ENCODE measurements at regions not wholly inside any gene's neighbourhood (a gene's known extent, or its start where the extent isn't known, plus 50 kb on each side); places are given as distances from the start of the nearest gene placed in this dataset.

DNA sequence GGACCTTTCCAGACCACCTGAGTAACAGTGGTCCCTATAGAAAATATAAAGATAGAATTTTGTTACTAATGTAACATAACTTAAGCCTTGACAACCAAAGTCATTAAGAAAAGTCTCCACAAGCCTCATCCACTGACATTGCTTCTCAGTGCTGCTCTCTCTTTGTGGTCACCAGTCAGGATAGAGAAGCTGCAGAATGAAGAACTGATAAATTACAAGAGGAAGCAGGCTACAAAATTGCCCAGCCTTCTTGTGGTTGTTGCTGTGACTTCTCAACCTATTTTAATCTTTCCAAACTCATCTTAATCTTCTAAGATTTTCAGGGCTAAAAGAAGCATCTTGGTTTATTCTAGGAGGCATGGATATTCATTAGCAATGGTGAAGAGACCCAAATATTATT, 343.8 kb downstream of the MZT1 start:
- DNase-seq (ENCODE audit: low read depth in 2 of 2, low spot score in 1 of 2) = no peak

DNA sequence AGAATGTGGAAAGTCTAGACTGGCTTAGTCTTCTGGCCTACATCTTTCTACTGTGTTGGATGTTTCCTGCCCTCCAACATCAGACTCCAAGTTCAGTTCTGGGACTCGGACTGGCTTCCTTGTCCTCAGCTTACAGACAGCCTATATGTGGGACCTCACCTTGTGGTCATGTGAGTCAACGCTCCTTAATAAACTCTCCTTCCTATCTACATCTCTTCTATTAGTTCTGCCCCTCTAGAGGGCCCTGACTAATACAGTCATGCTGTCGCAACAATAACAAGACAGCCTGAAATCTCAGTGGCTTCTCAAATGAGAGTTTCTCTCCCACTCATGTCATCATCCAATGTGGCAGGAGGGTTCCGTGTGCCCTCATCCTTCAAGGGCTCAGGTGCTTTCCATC, 347.8 kb downstream of the MZT1 start:
- no peak for DNase-seq (ENCODE audit: low read depth in 2 of 2, low spot score in 1 of 2)

DNA sequence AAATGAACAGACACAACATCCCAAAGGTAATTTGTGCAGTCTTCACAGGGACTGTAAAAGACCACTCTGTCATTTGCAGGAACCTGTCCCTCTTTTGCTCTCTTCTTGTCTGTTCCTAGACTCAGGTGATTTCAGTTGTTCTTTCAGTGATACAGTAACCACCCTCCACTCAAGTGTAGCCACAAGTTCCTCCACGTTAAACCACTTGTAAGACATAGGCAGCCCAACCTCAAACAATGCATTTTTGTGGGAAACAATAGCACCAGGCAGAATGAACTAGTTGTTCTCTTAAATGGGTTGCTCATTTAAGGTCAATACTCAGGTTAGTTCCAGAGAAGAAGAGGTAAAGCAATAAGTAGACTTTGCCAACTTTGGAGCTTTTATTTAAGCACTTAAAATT, 359.4 kb downstream of the MZT1 start:
- DNase-seq (ENCODE audit: low read depth in 2 of 2, low spot score in 1 of 2) = no peak

DNA sequence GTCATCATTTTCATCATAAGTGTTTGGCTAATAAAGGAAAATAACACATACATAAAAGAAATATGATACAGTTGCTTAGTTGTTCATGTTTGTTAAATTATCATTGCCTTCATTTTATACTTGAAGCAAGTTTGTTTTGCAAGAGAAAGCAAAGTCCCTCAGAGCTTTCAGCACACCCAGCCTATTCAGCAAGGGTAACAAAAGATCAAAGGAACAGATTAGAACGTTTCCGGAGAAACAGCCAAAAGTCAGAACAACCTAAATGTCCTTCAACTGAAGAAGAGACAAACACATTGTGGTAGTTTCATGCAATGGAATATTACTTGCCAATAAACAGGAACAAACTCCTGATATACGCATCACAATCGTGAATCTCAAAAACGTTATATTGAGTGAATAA, 380.7 kb downstream of the MZT1 start:
- no peak for DNase-seq (ENCODE audit: low read depth in 2 of 2, low spot score in 1 of 2)

DNA sequence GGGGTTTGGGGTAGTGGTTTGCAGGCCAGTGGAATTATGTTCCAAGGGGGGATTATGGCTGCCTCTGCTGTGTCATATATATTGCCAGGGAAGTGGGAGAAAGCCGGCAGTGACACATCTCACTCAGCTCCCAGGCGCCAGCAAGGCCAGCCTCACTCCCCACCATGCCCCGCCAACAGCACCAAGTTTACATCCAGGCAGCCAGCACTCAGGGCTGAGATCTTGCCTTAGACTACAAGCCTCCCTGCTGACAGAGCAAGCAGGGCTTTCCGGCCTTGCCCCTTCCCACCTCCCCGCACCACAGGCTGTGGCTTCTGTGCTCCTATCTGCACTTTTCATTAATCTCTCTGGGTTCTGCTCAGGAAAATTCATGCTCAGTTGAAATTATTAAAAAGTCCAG, 385.1 kb downstream of the MZT1 start:
- no peak for DNase-seq (ENCODE audit: low read depth in 2 of 2, low spot score in 1 of 2)

DNA sequence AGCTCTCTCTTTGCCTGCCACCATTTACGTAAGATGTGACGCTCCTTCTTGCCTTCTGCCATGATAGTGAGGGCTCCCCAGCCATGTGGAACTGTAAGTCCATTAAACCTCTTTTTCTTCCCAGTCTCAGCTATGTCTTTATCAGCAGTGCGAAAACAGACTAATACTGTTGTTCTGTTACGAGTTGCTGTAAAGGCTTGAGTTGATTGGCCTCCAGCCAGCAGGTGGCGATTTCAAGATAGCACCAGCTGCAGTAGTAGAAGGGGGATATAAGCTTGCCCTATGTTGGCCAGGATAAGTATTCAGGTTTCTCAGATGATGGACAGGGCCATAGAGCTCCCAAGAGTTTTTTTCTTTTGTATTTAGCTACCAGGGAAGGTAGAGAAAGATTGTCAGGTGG, 385.5 kb downstream of the MZT1 start:
- no peak for DNase-seq (ENCODE audit: low read depth in 2 of 2, low spot score in 1 of 2)

DNA sequence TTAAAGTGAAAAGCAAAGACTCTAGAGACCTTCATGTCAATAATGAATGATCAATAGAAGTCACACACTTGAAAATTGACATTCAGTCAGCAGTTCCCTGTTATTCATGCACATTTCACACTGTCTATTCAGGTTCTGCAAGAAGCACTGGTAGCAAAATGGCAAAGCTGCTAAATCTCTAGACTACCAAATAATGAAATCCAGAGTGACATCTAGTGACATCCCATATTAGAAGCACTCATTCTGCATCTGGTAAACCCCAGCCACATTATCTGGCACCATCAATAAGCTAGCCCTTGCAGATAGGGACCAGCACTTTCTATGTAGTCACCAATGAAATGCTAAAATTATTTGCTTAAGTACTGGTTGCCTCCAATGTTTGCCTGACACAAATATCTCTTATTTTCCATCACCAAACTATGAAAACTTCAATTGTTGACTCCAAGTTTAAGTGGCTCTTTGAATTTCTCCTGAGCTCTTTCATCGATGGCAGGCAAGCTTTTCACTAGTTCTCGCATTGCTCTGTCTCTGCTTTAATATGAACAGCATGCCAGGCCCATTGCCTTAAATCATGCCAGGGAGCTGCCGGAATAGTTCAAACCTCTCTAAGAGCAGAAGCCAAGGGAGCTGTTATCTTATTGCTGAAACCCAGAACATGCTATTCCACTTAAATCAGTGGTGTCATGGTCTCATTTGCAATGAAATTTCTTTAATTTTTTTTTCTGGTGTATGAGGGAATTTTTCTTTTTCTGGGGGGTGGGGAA, 409.9 kb downstream of the MZT1 start:
- no peak for DNase-seq (ENCODE audit: low read depth in 2 of 2, low spot score in 1 of 2)

DNA sequence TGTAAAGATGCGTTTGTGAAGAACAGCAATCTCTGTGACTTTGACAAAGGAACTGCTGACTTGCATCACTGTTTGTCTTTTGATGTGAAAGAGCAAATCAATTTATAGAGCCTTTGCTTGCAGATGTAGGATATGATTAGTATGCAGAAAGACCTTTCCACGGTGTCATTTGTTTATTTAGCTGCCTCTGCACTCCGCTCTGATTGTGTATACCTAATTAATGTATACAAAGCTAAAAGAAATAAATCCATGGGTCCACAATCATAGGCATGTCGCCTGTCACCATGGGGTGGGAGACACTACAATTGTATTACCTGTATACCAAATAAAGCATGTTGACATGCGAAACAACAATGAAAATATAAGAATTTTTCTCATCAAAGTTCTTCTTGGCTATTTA, 410.7 kb downstream of the MZT1 start:
- no peak for DNase-seq (ENCODE audit: low read depth in 2 of 2, low spot score in 1 of 2)

DNA sequence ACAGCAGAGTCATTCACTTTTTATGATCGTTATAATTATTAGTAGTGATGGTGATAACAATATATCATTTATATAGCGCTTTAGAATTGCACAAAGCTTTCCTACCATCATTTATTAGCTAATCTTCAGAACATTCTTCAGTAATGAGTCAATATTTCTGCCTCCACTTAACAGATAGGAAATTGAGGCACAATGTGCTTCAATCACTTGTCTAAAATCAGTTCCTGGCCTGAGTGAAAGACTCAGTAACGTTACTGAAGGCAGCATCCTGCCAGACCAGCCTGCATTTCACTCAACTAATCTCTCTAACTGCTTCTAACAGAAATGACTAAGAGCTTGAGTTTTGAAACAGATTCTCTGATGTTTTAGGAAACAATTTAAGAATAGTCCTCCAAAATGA, 412.1 kb downstream of the MZT1 start:
- DNase-seq (ENCODE audit: low read depth in 2 of 2, low spot score in 1 of 2) = no peak

DNA sequence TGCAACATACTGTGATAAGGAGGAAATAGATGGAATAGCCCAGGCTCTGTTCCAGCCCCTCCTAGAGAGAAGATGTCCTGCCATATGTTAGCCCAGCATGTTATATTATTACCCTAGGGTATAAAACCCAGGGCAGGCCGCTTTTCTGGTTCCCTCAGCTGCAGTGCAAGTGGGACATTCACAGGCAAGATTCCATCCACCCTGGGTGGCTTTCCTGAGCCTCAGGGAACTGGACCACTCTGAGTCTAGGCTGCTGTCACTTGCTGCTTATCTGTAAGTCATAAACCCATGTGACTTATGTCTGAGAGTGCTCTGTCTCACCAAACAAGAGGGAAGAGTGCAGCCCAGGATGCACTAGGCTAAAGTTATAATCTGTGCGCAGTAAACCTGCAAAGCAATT, 413.2 kb downstream of the MZT1 start:
- DNase-seq (ENCODE audit: low read depth in 2 of 2, low spot score in 1 of 2) = no peak

DNA sequence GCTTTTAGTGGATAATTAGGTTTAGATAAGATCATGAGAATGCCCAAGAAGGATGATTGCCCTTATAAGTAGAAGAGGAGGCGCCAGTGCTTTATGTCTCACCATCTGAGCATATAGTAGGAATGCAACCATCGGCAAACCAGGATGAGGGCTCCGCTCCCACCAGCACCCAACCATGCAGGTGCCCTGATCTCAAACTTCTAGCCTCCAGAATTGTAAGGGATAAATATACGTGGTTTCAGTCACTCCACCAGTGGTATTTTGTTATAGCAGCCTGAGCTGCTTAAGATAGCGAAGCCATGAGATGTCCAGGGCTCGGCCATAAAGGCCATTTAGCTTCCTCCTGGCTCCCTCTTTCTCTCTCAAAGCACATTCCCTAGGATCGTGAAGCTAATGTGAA, 413.9 kb downstream of the MZT1 start:
- no peak for DNase-seq (ENCODE audit: low read depth in 2 of 2, low spot score in 1 of 2)

DNA sequence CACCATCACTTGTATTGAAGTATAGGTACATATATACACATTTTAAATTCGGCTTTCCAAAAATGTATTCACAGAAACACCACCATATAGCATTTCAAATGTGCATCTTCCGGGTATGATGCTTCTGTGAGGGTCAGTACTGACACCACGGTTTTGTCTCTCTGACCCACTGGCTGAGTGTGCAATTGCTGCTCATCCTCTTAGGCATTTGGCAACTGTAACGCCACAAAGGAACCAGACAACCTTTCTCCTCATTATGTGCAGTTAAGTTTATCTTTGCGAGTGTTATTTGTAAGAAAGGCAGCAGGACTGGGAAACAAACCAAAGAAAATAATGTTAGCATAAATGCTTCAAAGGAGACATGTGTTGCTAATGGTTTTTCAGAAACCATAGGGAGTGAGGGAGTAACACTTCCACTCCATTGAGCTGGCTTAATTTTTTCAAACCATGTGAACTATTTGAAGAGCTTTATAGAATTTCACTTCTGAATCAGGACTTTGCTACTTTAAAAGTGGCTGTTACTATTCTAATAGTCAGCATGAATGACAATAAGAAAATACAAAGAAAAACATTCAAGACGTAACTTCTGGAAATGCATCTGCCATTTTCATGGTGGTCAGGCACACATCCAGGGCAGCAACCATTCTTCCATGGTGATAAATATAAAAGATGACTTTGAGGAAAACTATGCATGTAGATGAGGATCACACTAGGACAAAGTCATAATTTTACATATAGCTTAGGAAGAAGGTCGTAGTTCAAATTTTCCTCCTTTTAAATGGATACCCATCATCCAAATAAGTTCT, 423.3 kb downstream of the MZT1 start:
- DNase-seq (ENCODE audit: low read depth in 2 of 2, low spot score in 1 of 2) = no peak

DNA sequence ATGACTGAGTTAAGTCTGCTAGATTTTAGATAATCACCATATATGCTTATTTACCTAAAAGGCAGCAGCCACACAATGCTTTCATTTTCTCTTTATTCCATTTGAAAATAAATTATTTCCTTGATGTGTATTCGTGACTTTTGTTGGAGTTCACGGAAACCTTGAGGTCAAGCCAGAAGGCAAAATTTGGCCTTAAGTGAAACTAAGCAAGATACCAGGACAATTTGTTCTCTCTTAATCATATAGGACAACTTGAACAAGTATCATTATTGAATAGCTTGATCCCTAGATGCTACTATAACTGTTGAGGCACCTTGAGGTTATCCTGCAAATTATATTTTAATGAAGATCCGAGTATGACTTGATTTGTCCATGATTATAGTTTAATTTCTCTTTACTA, 429.2 kb upstream of the DACH1 start:
- no peak for DNase-seq (ENCODE audit: low read depth in 2 of 2, low spot score in 1 of 2)

DNA sequence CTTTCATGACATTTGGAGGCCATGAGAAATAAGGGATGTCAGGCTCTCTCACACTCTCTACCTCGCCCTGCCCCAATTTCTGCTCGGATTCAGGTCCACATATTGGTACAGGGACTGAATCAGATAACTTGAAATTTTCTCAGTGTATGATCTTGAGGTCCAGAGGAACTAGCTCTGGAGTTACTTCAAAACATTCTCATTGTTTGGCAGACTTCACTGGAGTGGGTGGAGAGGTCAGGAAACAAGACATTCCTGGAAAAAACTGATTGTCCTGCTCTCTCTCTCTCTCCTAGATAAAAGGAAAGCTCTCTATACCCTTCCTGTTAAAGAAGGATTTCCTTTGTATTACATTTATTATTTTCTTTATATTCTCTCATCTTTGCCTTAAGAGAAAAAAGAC, 428.1 kb upstream of the DACH1 start:
- no peak for DNase-seq (ENCODE audit: low read depth in 2 of 2, low spot score in 1 of 2)

DNA sequence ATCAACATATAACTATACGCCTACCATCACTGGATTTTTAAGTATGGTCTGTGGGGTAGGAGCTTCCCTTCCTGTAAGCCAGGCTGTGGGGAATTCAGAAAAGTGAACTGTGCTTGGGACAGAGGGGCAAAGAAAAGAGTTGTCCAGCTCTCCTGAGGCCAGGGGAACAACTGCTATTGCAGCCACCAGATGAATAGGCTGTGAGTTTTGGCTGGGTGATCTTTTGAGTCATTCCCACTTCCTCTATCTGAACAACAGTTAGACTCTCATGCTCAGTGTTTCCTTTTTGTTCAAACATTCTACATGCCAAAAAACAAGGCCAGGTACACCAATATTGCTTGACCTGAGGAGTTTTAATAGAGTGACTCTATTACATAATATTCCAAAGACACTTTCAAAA, 426.2 kb upstream of the DACH1 start:
- DNase-seq (ENCODE audit: low read depth in 2 of 2, low spot score in 1 of 2) = no peak

DNA sequence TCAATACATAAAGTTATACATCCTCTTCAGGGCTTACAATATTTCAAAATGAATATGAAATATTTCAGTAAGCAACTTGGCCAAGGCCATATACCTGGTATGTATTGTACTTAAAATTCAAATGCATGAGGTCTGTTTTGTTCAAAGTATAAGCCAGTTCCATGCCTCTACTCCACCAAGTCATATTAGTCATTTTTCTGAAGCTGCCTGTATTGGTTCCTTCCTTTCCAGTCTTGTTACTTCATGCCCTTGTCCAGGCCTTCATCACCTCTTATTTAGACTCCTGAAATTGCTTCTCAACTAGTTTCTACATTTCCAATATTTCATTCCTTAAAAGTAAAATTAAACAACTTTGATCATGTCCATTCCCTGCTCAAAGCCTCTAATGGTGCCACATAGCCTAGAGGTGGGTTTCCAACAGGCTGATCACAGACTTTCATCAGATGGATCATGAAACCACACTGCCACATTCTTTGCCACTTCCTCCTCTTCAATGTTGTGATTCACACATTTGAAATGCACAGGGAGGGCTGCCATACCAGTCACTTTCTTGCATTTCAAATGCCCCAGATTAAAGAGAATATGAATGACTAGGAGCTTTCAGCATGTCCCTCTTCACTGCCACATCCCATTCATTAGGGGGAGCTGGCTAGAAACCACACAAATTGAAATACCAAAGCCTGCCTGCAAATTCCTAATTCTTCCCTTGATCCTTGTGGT, 424.1 kb upstream of the DACH1 start:
- no peak for DNase-seq (ENCODE audit: low read depth in 2 of 2, low spot score in 1 of 2)

DNA sequence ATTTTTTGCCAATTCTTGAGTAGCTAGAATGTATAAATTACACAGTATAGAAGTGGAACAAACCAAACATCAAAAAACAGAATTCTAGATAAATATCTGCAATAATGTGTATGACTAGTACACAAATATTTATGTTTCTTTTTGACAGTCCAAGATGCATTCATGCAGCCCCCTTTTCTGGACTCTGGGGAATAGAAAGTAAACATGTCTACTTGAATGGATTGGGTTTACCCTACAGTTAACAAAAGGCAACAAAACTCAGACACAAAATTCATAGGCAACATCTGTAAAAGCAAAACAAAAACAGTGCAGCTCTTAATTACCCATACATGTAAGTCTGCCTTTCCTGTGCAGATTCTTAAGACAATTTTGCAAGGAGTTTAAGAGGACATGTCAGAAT, 419.4 kb upstream of the DACH1 start:
- no peak for DNase-seq (ENCODE audit: low read depth in 2 of 2, low spot score in 1 of 2)

DNA sequence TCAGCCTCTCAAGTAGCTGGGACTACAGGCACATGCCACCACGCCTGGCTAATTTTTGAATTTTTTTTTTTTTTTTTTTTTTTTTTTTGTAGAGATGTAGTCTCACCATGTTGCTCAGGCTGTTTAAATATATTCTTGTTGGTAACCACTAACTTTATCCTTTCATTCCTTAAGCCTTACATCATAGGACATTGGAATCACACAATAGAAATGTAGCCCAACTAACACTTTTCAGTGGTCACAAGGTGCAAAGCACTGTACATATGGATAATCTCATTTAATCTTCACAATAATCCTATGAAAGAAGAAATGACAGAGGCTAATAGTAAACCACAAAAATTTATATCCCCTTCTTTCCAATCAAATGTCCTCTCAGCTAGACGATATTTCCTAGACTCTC, 417.8 kb upstream of the DACH1 start:
- no peak for DNase-seq (ENCODE audit: low read depth in 2 of 2, low spot score in 1 of 2)

DNA sequence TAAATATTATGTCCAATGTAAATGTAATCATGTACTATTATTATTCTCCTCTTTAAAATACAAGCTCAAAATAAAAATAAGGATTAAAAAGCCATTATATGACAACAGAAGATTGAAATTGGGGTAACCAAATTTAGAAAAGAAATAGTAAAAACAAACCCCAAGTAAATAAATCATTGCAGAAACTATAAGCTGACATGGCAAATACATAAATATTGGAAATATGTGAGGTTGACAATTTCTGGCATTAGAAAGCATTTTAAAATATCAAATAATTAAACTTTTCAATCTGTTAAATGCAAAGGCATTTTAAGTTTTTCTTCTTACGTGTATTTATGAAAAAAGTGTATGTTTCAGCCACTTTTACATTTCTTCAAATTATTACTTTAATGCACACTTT, 394.7 kb upstream of the DACH1 start:
- DNase-seq (ENCODE audit: low read depth in 2 of 2, low spot score in 1 of 2) = no peak

DNA sequence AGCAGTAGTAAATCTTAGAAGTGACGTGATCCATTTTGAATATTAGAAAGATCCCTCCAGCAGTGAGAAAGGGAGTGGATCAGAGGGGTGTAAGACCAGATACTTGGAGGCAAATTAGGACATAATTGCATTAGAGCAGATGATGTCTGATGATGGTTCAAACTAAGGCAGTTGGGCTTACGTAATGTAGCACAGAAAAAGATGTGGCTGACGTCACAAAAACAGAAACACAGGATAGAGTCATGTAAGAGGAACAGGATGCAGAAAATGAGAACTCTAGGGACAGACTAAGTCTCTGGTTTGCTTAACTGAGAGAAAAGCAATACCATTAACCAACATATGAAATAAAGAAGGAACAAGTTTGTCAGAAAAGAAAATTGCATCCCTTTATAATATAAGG, 392.5 kb upstream of the DACH1 start:
- DNase-seq (ENCODE audit: low read depth in 2 of 2, low spot score in 1 of 2) = no peak

DNA sequence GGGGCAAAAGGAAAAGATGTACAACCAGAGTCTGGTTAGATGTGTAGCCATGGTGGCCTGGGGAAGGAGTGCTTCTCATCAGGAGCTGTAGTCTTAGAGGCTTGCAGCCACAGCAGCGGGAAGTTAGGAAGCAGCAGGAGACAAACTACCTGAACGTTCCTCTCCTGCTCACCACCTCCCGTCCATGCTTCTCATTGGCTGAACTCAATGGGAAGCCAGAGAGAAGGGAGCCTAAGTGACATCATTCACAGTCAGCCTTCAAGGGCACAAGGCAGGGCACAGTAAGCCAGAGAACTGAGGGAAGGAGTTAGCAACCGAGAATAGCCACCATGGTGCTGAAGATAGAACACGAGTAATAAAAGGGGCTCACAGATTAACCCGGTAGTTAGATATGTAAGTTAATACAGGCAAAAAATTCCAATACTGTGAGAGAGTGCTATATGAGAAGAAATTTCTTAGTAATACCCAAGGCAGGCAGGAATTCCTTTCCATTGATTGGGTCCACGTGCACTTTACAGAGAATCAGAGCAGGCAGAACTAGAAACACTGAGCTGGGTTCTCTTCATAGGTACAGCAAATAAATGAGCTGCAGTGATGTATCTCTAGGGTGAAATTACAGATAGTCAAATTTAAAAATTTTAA, 391.5 kb upstream of the DACH1 start:
- no peak for DNase-seq (ENCODE audit: low read depth in 2 of 2, low spot score in 1 of 2)

DNA sequence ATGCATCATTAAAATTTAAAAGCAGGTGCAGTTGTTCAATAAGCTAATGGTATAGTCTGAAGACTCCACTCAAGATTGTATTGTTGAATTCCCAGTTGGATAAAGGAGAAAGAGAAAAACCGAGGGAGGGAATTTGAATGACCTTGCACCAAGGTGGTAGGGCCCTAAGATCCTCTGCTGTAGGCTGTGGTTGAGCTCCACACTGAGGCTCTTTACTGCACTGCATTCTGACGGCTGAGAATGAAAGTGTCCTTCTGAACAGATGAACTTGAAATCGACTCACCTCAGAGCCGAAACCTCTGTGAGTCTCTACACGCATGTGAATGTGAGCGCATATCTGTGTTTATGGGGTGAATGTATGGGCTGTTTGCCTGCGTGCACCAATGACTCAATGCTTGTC, 388.9 kb upstream of the DACH1 start:
- no peak for DNase-seq (ENCODE audit: low read depth in 2 of 2, low spot score in 1 of 2)

All from stimulated activated CD8-positive, alpha-beta memory T cell treated with anti-CD3 and anti-CD28 coated beads, Interleukin-4, amount 100 ng/mL, for 4 hours (primary cell).